GM12878 (cell line): ENCODE measurements at regions not wholly inside any gene's neighbourhood (a gene's known extent, or its start where the extent isn't known, plus 50 kb on each side); places are given as distances from the start of the nearest gene placed in this dataset.

ENCODE experiments used
- ATAC-seq: fragments of 200-7000 bp; cut with Tn5 transposase; 3 replicates; pipeline ENCODE4 v1.9.1; 2020; ENCODE audit warnings: mild to moderate bottlenecking, moderate library complexity
- BruUV-seq: library from RNA; stranded (reverse); fragments of 400-500 nt; replicated peaks from 2 replicates; lab custom pipeline; 2021; lab: Mats Ljungman, UMichigan
- CTCF ChIA-PET: fragments of 300-600 bp; sonication (Branson Sonifier 250); formaldehyde crosslinking; extraction: SDS; loops from one replicate; lab custom pipeline; 2021; ENCODE audit warnings: inconsistent platforms; lab: Yijun Ruan, JAX
- POLR2A ChIA-PET: fragments of 350-600 bp; formaldehyde crosslinking; extraction: SDS; loops from one replicate; lab custom pipeline; 2021; ENCODE audit warnings: inconsistent platforms; lab: Charles Lee
- RAD21 ChIA-PET: fragments of 300-600 bp; sonication (Branson Sonifier 250); formaldehyde crosslinking; loops from one replicate; lab custom pipeline; 2023; ENCODE audit warnings: antibody characterized with exemption; ENCODE audit not compliant: unreplicated experiment; lab: Charles Lee
- SMC1A ChIA-PET: fragments of 300-600 bp; sonication (Branson Sonifier 250); formaldehyde crosslinking; loops from one replicate; lab custom pipeline; 2023; ENCODE audit not compliant: unreplicated experiment, uncharacterized antibody; lab: Charles Lee
- DNase-seq: peaks from one replicate; pipeline ENCODE4 v3.0.0-alpha.2; 2011; ENCODE audit warnings: low read depth, low spot score
- FAIRE-seq: peaks from 3 replicates; lab custom pipeline; 2011; peaks lifted over from hg19 to GRCh38; lab: Jason Lieb, UNC
- H2AFZ ChIP-seq: 2 replicates; pipeline ENCODE4 v1.6.0; 2011; ENCODE audit warnings: low read depth, low read length, control low read depth; ENCODE audit not compliant: control insufficient read depth
- H3K27ac ChIP-seq: 2 replicates; pipeline ENCODE4 v1.5.1; 2011; ENCODE audit warnings: control low read depth; ENCODE audit not compliant: control insufficient read depth, insufficient read depth
- H3K27me3 ChIP-seq, 2 experiments: replicated peaks in 1 of 2; 2 replicates each; pipeline versions ENCODE4 v1.6.0 to v1.6.1; 2011; ENCODE audit warnings: low read length in 1 of 2; ENCODE audit not compliant: control insufficient read depth in 2 of 2, insufficient read depth in 2 of 2
- H3K36me3 ChIP-seq, 2 experiments: 2 replicates each; pipeline ENCODE4 v1.5.1; 2011; ENCODE audit warnings: low read length in 1 of 2; ENCODE audit not compliant: control insufficient read depth in 2 of 2, insufficient read depth in 2 of 2
- H3K4me1 ChIP-seq: 2 replicates; pipeline ENCODE4 v1.6.1; 2011; ENCODE audit warnings: mild to moderate bottlenecking, low read length, moderate library complexity, mixed read lengths; ENCODE audit not compliant: control insufficient read depth, insufficient read depth
- H3K4me2 ChIP-seq: 2 replicates; pipeline ENCODE4 v1.6.0; 2011; ENCODE audit warnings: control low read depth; ENCODE audit not compliant: control insufficient read depth, insufficient read depth
- H3K4me3 ChIP-seq: fragments of 200-600 bp; sonication (generic); 2 replicates; pipeline ENCODE4 v1.5.1; 2016
- H3K79me2 ChIP-seq: 2 replicates; pipeline ENCODE4 v1.6.0; 2011; ENCODE audit warnings: low read length; ENCODE audit not compliant: control insufficient read depth, insufficient read depth
- H3K9ac ChIP-seq: 2 replicates; pipeline ENCODE4 v1.8.0; 2011; ENCODE audit warnings: low read length, control low read depth, mixed read lengths; ENCODE audit not compliant: control insufficient read depth, insufficient read depth
- H3K9me3 ChIP-seq: replicated peaks from 3 replicates; pipeline ENCODE4 v1.5.1; 2011; ENCODE audit warnings: mild to moderate bottlenecking, low read length; ENCODE audit not compliant: control insufficient read depth, insufficient read depth
- H4K20me1 ChIP-seq: 2 replicates; pipeline ENCODE4 v1.6.0; 2011; ENCODE audit not compliant: control insufficient read depth, insufficient read depth
- BMI1 ChIP-seq: fragments of 450-650 bp; IDR thresholded peaks from 2 replicates; pipeline ENCODE4 v1.6.1; 2016; ENCODE audit warnings: mild to moderate bottlenecking, moderate library complexity, borderline replicate concordance
- BRCA1 ChIP-seq: IDR thresholded peaks from 2 replicates; pipeline ENCODE4 v1.6.1; 2011; ENCODE audit warnings: low read depth, low read length, improper control_type of control experiment
- EGR1 ChIP-seq, 2 experiments: IDR thresholded peaks; 1 replicate in 1 of 2; 2 replicates in 1 of 2; pipeline ENCODE4 v1.6.1; 2011 to 2012; ENCODE audit warnings: low read depth in 2 of 2, low read length in 2 of 2, borderline replicate concordance in 1 of 2, mild to moderate bottlenecking in 1 of 2, moderate library complexity in 1 of 2
- GATAD2B ChIP-seq: fragments of 450-650 bp; conservative IDR thresholded peaks from 2 replicates; pipeline ENCODE4 v1.6.1; 2017; ENCODE audit warnings: low read depth, mild to moderate bottlenecking, moderate library complexity
- MXI1 ChIP-seq: fragments of 150-350 bp; IDR thresholded peaks from 2 replicates; pipeline ENCODE4 v1.6.1; 2011; ENCODE audit warnings: low read depth, mild to moderate bottlenecking, inconsistent platforms, low read length, improper control_type of control experiment
- PAX8 ChIP-seq: fragments of 450-650 bp; IDR thresholded peaks from 2 replicates; pipeline ENCODE4 v1.6.1; 2017; ENCODE audit warnings: mild to moderate bottlenecking, moderate library complexity
- RELA ChIP-seq: fragments of 450-650 bp; IDR thresholded peaks from 2 replicates; pipeline ENCODE4 v1.8.0; 2014; ENCODE audit warnings: borderline replicate concordance; ENCODE audit not compliant: partially characterized antibody
- SMC3 ChIP-seq: IDR thresholded peaks from 2 replicates; pipeline ENCODE4 v1.6.1; 2011; ENCODE audit warnings: low read length, improper control_type of control experiment, borderline replicate concordance
- SUZ12 ChIP-seq: fragments of 200-600 bp; sonication (generic); IDR thresholded peaks from one replicate; pipeline ENCODE4 v1.6.1; 2018; ENCODE audit warnings: antibody characterized with exemption, mild to moderate bottlenecking; ENCODE audit not compliant: unreplicated experiment
- TARDBP ChIP-seq: IDR thresholded peaks from 2 replicates; pipeline ENCODE4 v1.6.1; 2016; ENCODE audit warnings: borderline replicate concordance
- ZSCAN29 ChIP-seq: fragments of 450-650 bp; IDR thresholded peaks from 2 replicates; pipeline ENCODE4 v1.6.1; 2017; ENCODE audit warnings: mild to moderate bottlenecking, moderate library complexity
- WGBS: methylation state at CpG from one replicate; pipeline ENCODE4 v1.1.6; 2016; ENCODE audit warnings: low lambda C conversion rate; ENCODE audit not compliant: insufficient replicate concordance, insufficient coverage; ENCODE audit errors: missing lambda C conversion rate; 5-methylcytosine and 5-hydroxymethylcytosine counted together
- in situ Hi-C: fragments of 300-500 bp; cut with MboI; formaldehyde crosslinking; loops from 9 replicates; pipeline ENCODE4 v1.14.3; 2018; ENCODE audit warnings: mixed read lengths
- intact Hi-C: fragments of 100-400 bp; cut with micrococcal nuclease; formaldehyde crosslinking; loops from one replicate; pipeline ENCODE4 v1.14.2; 2022; ENCODE audit not compliant: unreplicated experiment
- TF ChIP-seq, protein P1 (sequence below), 3 experiments: IDR thresholded peaks in 2 of 3; conservative IDR thresholded peaks in 1 of 3; 2 replicates each; pipeline ENCODE4 v1.5.1; 2011; ENCODE audit warnings: low read depth in 3 of 3, low read length in 3 of 3, mild to moderate bottlenecking in 3 of 3, control low read depth in 2 of 3, moderate library complexity in 2 of 3, inconsistent platforms in 1 of 3, mixed read lengths in 1 of 3; ENCODE audit not compliant: control insufficient read depth in 2 of 3, insufficient read depth in 1 of 3; ENCODE audit errors: extremely low read depth in 1 of 3
- TF ChIP-seq, protein P2 (sequence below): fragments of 450-650 bp; formaldehyde crosslinking; IDR thresholded peaks from 2 replicates; pipeline ENCODE4 v1.4.0; 2020; ENCODE audit warnings: mild to moderate bottlenecking, moderate library complexity
- TF ChIP-seq, protein P3 (sequence below): fragments of 450-650 bp; IDR thresholded peaks from 2 replicates; pipeline ENCODE4 v1.6.1; 2017; ENCODE audit warnings: antibody characterized with exemption, mild to moderate bottlenecking, moderate library complexity

DNA sequence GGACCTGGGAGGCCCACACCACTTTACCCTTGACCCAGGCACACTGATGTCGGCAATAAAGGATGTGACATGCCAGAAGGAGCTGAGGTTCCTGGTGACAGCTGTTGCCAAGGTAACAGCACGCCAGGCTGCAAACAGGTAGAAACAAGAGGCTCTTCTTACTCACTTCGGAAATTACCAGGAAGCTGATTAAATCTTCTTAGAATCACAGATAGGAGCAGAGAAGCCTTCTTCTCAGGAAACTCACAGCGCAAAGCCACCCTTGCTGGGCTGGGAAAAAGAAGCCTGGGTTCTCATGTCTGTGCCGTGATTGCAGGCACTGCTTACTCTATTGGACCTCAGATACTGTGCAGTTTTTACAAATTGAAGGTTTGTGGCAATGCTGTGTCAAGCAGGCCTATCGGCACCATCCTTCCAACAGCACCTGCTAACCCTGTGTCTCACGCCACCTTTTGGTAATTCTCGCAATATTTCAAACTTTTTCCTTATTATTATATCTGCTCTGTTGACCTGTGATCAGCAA is 61.0 kb upstream of the TAF1B start:
- SMC1A ChIA-PET = interaction anchor here (1.2 to 1.4 kb wide), 2 partner anchors 12 to 18 kb away, joined by 4 to 7 read pairs; no protein-coding TSS in a partner anchor
- H3K36me3 ChIP-seq = no peaks in the 10 kb centered on the region
- ATAC-seq = peak; percentile 59
- no peak overlapping the region for H3K4me3 ChIP-seq
- no peak overlapping the region for H3K9ac ChIP-seq
- FAIRE-seq = no peak
- 20% methylated on average over 8 of the region's 8 CpGs for WGBS
- POLR2A ChIA-PET = no interaction called here
- DNase-seq = no peak
- RAD21 ChIA-PET = interaction anchor here (0.6 kb wide), 1 partner anchor 153 kb away, joined by 3 read pairs; no protein-coding TSS in a partner anchor
- BruUV-seq = no TSS peak
- H4K20me1 ChIP-seq = no peaks in the 10 kb centered on the region
- H3K79me2 ChIP-seq = no peaks in the 10 kb centered on the region
- H3K27me3 ChIP-seq = no peaks in the 10 kb centered on the region
- intact Hi-C loops = no loop called here
- no peak overlapping the region for H3K4me2 ChIP-seq
- no peak overlapping the region for H3K27ac ChIP-seq
- no peaks in the 10 kb centered on the region; the same call in 2 of the 3 replicates for H3K9me3 ChIP-seq
- no peak overlapping the region for H2AFZ ChIP-seq
- in situ Hi-C loops = no loop called here
- CTCF ChIA-PET = interaction anchor here (0.7 to 2.7 kb wide), 7 partner anchors 8 to 266 kb away, joined by 3 to 19 read pairs (median 5); no protein-coding TSS in a partner anchor
- peaks cover 8% of the 10 kb centered on the region for H3K4me1 ChIP-seq
- TF ChIP-seq TARDBP = no peak
- TF ChIP-seq ZSCAN29 = no peak
- TF ChIP-seq SUZ12 = no peak
- TF ChIP-seq, protein P1, sequence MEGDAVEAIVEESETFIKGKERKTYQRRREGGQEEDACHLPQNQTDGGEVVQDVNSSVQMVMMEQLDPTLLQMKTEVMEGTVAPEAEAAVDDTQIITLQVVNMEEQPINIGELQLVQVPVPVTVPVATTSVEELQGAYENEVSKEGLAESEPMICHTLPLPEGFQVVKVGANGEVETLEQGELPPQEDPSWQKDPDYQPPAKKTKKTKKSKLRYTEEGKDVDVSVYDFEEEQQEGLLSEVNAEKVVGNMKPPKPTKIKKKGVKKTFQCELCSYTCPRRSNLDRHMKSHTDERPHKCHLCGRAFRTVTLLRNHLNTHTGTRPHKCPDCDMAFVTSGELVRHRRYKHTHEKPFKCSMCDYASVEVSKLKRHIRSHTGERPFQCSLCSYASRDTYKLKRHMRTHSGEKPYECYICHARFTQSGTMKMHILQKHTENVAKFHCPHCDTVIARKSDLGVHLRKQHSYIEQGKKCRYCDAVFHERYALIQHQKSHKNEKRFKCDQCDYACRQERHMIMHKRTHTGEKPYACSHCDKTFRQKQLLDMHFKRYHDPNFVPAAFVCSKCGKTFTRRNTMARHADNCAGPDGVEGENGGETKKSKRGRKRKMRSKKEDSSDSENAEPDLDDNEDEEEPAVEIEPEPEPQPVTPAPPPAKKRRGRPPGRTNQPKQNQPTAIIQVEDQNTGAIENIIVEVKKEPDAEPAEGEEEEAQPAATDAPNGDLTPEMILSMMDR (IDR thresholded peaks at IDR 0.05 in 2 of 3, conservative IDR thresholded peaks at IDR 0.05 in 1 of 3; ENCODE audit: control insufficient read depth in 2 of 3, extremely low read depth in 1 of 3, insufficient read depth in 1 of 3, low read depth in 3 of 3, low read length in 3 of 3) = peak in 1 of 3 experiments; percentile 22; a peak in 1 of 6 replicates
- no peak for TF ChIP-seq RELA
- TF ChIP-seq GATAD2B = no peak
- TF ChIP-seq SMC3 = no peak
- no peak for TF ChIP-seq MXI1
- TF ChIP-seq, protein P2, sequence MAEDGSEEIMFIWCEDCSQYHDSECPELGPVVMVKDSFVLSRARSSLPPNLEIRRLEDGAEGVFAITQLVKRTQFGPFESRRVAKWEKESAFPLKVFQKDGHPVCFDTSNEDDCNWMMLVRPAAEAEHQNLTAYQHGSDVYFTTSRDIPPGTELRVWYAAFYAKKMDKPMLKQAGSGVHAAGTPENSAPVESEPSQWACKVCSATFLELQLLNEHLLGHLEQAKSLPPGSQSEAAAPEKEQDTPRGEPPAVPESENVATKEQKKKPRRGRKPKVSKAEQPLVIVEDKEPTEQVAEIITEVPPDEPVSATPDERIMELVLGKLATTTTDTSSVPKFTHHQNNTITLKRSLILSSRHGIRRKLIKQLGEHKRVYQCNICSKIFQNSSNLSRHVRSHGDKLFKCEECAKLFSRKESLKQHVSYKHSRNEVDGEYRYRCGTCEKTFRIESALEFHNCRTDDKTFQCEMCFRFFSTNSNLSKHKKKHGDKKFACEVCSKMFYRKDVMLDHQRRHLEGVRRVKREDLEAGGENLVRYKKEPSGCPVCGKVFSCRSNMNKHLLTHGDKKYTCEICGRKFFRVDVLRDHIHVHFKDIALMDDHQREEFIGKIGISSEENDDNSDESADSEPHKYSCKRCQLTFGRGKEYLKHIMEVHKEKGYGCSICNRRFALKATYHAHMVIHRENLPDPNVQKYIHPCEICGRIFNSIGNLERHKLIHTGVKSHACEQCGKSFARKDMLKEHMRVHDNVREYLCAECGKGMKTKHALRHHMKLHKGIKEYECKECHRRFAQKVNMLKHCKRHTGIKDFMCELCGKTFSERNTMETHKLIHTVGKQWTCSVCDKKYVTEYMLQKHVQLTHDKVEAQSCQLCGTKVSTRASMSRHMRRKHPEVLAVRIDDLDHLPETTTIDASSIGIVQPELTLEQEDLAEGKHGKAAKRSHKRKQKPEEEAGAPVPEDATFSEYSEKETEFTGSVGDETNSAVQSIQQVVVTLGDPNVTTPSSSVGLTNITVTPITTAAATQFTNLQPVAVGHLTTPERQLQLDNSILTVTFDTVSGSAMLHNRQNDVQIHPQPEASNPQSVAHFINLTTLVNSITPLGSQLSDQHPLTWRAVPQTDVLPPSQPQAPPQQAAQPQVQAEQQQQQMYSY = no peak
- TF ChIP-seq EGR1 (IDR thresholded peaks at IDR 0.05; ENCODE audit: borderline replicate concordance in 1 of 2, low read depth in 2 of 2, low read length in 2 of 2) = no peak
- TF ChIP-seq, protein P3, sequence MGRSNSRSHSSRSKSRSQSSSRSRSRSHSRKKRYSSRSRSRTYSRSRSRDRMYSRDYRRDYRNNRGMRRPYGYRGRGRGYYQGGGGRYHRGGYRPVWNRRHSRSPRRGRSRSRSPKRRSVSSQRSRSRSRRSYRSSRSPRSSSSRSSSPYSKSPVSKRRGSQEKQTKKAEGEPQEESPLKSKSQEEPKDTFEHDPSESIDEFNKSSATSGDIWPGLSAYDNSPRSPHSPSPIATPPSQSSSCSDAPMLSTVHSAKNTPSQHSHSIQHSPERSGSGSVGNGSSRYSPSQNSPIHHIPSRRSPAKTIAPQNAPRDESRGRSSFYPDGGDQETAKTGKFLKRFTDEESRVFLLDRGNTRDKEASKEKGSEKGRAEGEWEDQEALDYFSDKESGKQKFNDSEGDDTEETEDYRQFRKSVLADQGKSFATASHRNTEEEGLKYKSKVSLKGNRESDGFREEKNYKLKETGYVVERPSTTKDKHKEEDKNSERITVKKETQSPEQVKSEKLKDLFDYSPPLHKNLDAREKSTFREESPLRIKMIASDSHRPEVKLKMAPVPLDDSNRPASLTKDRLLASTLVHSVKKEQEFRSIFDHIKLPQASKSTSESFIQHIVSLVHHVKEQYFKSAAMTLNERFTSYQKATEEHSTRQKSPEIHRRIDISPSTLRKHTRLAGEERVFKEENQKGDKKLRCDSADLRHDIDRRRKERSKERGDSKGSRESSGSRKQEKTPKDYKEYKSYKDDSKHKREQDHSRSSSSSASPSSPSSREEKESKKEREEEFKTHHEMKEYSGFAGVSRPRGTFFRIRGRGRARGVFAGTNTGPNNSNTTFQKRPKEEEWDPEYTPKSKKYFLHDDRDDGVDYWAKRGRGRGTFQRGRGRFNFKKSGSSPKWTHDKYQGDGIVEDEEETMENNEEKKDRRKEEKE = no peak
- no peak for TF ChIP-seq PAX8
- no peak for TF ChIP-seq BRCA1
- 0 out of 2 replicates have a peak, but pooled peaks have one; percentile 58 for TF ChIP-seq BMI1
